CD14-positive monocyte (primary cell): ENCODE measurements at regions not wholly inside any gene's neighbourhood (a gene's known extent, or its start where the extent isn't known, plus 50 kb on each side); places are given as distances from the start of the nearest gene placed in this dataset.

ENCODE experiments used
- DNase-seq, 3 donors: peaks; one replicate each; pipeline ENCODE4 v3.0.0-alpha.2; 2011 to 2022
- H2AFZ ChIP-seq: 2 replicates; pipeline ENCODE4 v1.6.0; 2012; ENCODE audit warnings: mild to moderate bottlenecking, low read depth, low read length, inconsistent platforms; ENCODE audit not compliant: insufficient read depth, poor library complexity, severe bottlenecking
- H3K27ac ChIP-seq, 2 donors: 1 replicate in 1 of 2; 2 replicates in 1 of 2; pipeline ENCODE4 v1.5.1; 2012 to 2013; ENCODE audit warnings: low read length in 2 of 2, control low read depth in 1 of 2, inconsistent platforms in 1 of 2, low read depth in 1 of 2, mild to moderate bottlenecking in 1 of 2
- H3K27me3 ChIP-seq, 2 donors: one replicate each; pipeline versions ENCODE4 v1.6.0 to v1.6.1; 2011 to 2013; ENCODE audit warnings: low read length in 2 of 2; ENCODE audit not compliant: control insufficient read depth in 2 of 2, insufficient read depth in 2 of 2
- H3K36me3 ChIP-seq, 2 donors: replicated peaks in 1 of 2; 1 replicate in 1 of 2; 2 replicates in 1 of 2; pipeline versions ENCODE4 v1.5.1 to v1.6.1; 2012 to 2013; ENCODE audit warnings: low read length in 2 of 2, control low read depth in 1 of 2, inconsistent platforms in 1 of 2, mild to moderate bottlenecking in 1 of 2; ENCODE audit not compliant: insufficient read depth in 2 of 2, control insufficient read depth in 1 of 2
- H3K4me1 ChIP-seq, 2 donors: 1 replicate in 1 of 2; 2 replicates in 1 of 2; pipeline versions ENCODE4 v1.5.1 to v1.6.1; 2012 to 2013; ENCODE audit warnings: low read length in 2 of 2, control low read depth in 1 of 2, inconsistent platforms in 1 of 2, mild to moderate bottlenecking in 1 of 2, moderate library complexity in 1 of 2; ENCODE audit not compliant: insufficient read depth in 2 of 2, control insufficient read depth in 1 of 2
- H3K4me2 ChIP-seq: replicated peaks from 2 replicates; pipeline ENCODE3; 2012; ENCODE audit warnings: low read length, moderate library complexity, mild to moderate bottlenecking; ENCODE audit not compliant: poor library complexity, severe bottlenecking; ENCODE audit errors: extremely low read depth
- H3K4me3 ChIP-seq, 3 experiments: fragments of 200-600 bp in 1 of 3; sonication (generic) in 1 of 3; replicated peaks in 1 of 3; 1 replicate in 2 of 3; 2 replicates in 1 of 3; pipeline ENCODE4 v1.5.1; 2011 to 2013; ENCODE audit warnings: low read length in 3 of 3, mild to moderate bottlenecking in 3 of 3, control low read depth in 2 of 3, low read depth in 2 of 3, inconsistent platforms in 1 of 3, moderate library complexity in 1 of 3
- H3K79me2 ChIP-seq: 2 replicates; pipeline ENCODE4 v1.6.0; 2012; ENCODE audit warnings: mild to moderate bottlenecking, control low read depth, inconsistent platforms, low read length, moderate library complexity; ENCODE audit not compliant: insufficient read depth
- H3K9ac ChIP-seq: 2 replicates; pipeline ENCODE4 v1.6.0; 2017; ENCODE audit warnings: low read length, mild to moderate bottlenecking; ENCODE audit not compliant: insufficient read depth, poor library complexity, severe bottlenecking
- H3K9me3 ChIP-seq, 2 donors: replicated peaks in 1 of 2; 1 replicate in 1 of 2; 2 replicates in 1 of 2; pipeline versions ENCODE4 v1.5.1 to v1.6.1; 2012 to 2013; ENCODE audit warnings: low read length in 2 of 2, control low read depth in 1 of 2; ENCODE audit not compliant: control insufficient read depth in 1 of 2, insufficient read depth in 1 of 2
- H4K20me1 ChIP-seq: 2 replicates; pipeline ENCODE4 v1.6.0; 2012; ENCODE audit warnings: mild to moderate bottlenecking, low read length, control low read depth, moderate library complexity; ENCODE audit not compliant: insufficient read depth
- H3K27ac Mint-ChIP-seq, 7 donors: one replicate each; pipeline ENCODE4 v1.8.0; 2020; ENCODE audit warnings: mild to moderate bottlenecking in 7 of 7, mixed read lengths in 7 of 7, moderate library complexity in 6 of 7, inconsistent platforms in 2 of 7
- H3K27me3 Mint-ChIP-seq, 3 donors: one replicate each; pipeline ENCODE4 v1.8.0; 2021 to 2022; ENCODE audit warnings: low read depth in 3 of 3, mild to moderate bottlenecking in 3 of 3, mixed read lengths in 3 of 3, moderate library complexity in 3 of 3, inconsistent platforms in 1 of 3
- H3K36me3 Mint-ChIP-seq, 2 donors: one replicate each; pipeline ENCODE4 v1.8.0; 2020; ENCODE audit warnings: mixed read lengths in 2 of 2, inconsistent platforms in 1 of 2, mild to moderate bottlenecking in 1 of 2
- H3K4me1 Mint-ChIP-seq: one replicate; pipeline ENCODE4 v1.8.0; 2020; ENCODE audit warnings: mild to moderate bottlenecking, mixed read lengths
- H3K4me3 Mint-ChIP-seq, 2 donors: one replicate each; pipeline ENCODE4 v1.8.0; 2020; ENCODE audit warnings: mild to moderate bottlenecking in 2 of 2, mixed read lengths in 2 of 2, moderate library complexity in 1 of 2
- H3K9me3 Mint-ChIP-seq, 7 donors: one replicate each; pipeline ENCODE4 v1.8.0; 2020 to 2022; ENCODE audit warnings: mixed read lengths in 7 of 7, mild to moderate bottlenecking in 6 of 7, moderate library complexity in 6 of 7, inconsistent platforms in 2 of 7
- CTCF ChIP-seq: fragments of 200-600 bp; IDR thresholded peaks from one replicate; pipeline ENCODE4 v1.8.0; 2022; ENCODE audit warnings: antibody characterized with exemption, mild to moderate bottlenecking
- WGBS: methylation state at CpG from one replicate; pipeline ENCODE4 v1.1.5; 2013; ENCODE audit warnings: missing lambda C conversion rate; ENCODE audit not compliant: insufficient coverage; 5-methylcytosine and 5-hydroxymethylcytosine counted together
- intact Hi-C, 2 donors: fragments of 100-400 bp; cut with micrococcal nuclease; formaldehyde crosslinking; loops; one replicate each; pipeline versions ENCODE4 v1.15.0 to v1.15.1; 2023

- Mint-ChIP-seq H3K27ac (no peak overlapping the region), H3K4me1 (peaks cover 6% of the 10 kb centered on the region), H3K4me3 (no peak overlapping the region), H3K27me3 (no peaks in the 10 kb centered on the region), H3K9me3 (peaks cover 0 to 4% (median 0%) of the 10 kb centered on the region in 7 donors), H3K36me3 (no peaks in the 10 kb centered on the region)
- H3K9ac ChIP-seq = no peak overlapping the region
- no peak for TF ChIP-seq CTCF
- H3K27ac ChIP-seq = no peak overlapping the region
- WGBS = no CpG with 5 or more reads among the region's 1 CpG
- H4K20me1 ChIP-seq = no peaks in the 10 kb centered on the region
- H3K4me2 ChIP-seq = no peak overlapping the region
- H3K79me2 ChIP-seq = no peaks in the 10 kb centered on the region
- no peaks in the 10 kb centered on the region for H3K4me1 ChIP-seq
- DNase-seq = no peak
- no peak overlapping the region for H3K4me3 ChIP-seq
- no peaks in the 10 kb centered on the region for H3K36me3 ChIP-seq
- no peak overlapping the region for H2AFZ ChIP-seq
- intact Hi-C loops = no loop called here
- no peaks in the 10 kb centered on the region for H3K9me3 ChIP-seq
- H3K27me3 ChIP-seq = no peaks in the 10 kb centered on the region
Measured at GRCh38 chr7:11247545-11247944, 273.9 kb downstream of the PHF14 start.

GRCh38 chr7:11251436-11251835 is 277.8 kb downstream of the PHF14 start:
- Histone ChIP-seq H3K4me3 (no peak overlapping the region), H3K36me3 (no peaks in the 10 kb centered on the region), H4K20me1 (no peaks in the 10 kb centered on the region), H3K27me3 (no peaks in the 10 kb centered on the region), H2AFZ (no peak overlapping the region), H3K4me1 (no peaks in the 10 kb centered on the region), H3K9me3 (no peaks in the 10 kb centered on the region), H3K9ac (no peak overlapping the region), H3K79me2 (no peaks in the 10 kb centered on the region), H3K27ac (no peak overlapping the region), H3K4me2 (no peak overlapping the region)
- H3K36me3 Mint-ChIP-seq = no peaks in the 10 kb centered on the region
- no peak overlapping the region for H3K4me3 Mint-ChIP-seq
- no peak for TF ChIP-seq CTCF
- H3K4me1 Mint-ChIP-seq = peaks cover 7% of the 10 kb centered on the region
- DNase-seq = no peak
- WGBS = 100% methylated on average over 1 of the region's 2 CpGs
- peaks cover 0 to 2% (median 2%) of the 10 kb centered on the region in 3 donors for H3K27me3 Mint-ChIP-seq
- H3K9me3 Mint-ChIP-seq = peaks cover 0 to 6% (median 0%) of the 10 kb centered on the region in 7 donors
- intact Hi-C loops = no loop called here
- peak overlapping the region in 1 of 7 donors; percentile 51 for H3K27ac Mint-ChIP-seq
